Neural cell (in vitro differentiated cells): ENCODE measurements at regions not wholly inside any gene's neighbourhood (a gene's known extent, or its start where the extent isn't known, plus 50 kb on each side); places are given as distances from the start of the nearest gene placed in this dataset.

ENCODE experiments used
- H2AFZ ChIP-seq: fragments of 200-600, 300-800 bp; sonication (generic), shearing (Covaris generic); 2 replicates; pipeline ENCODE4 v1.6.0; 2014; ENCODE audit warnings: low read depth, mild to moderate bottlenecking, antibody characterized with exemption, low read length, moderate library complexity
- H3F3A ChIP-seq: fragments of 200-600 bp; shearing (Covaris generic); 2 replicates; pipeline ENCODE4 v1.6.1; 2016; ENCODE audit warnings: mild to moderate bottlenecking, moderate library complexity, mixed read lengths, antibody characterized with exemption, low read length; ENCODE audit not compliant: insufficient read depth, poor library complexity, severe bottlenecking
- H3K27ac ChIP-seq: fragments of 200-600, 300-800 bp; sonication (generic), shearing (Covaris generic); 2 replicates; pipeline ENCODE4 v1.5.1; 2014; ENCODE audit warnings: mild to moderate bottlenecking, low read length, moderate library complexity
- H3K27me3 ChIP-seq: fragments of 300-800, 200-600 bp; sonication (generic), shearing (Covaris generic); 2 replicates; pipeline ENCODE4 v1.6.0; 2014; ENCODE audit warnings: mild to moderate bottlenecking, low read depth, low read length, moderate library complexity; ENCODE audit not compliant: insufficient read depth
- H3K36me3 ChIP-seq: fragments of 300-800, 200-600 bp; sonication (generic), shearing (Covaris generic); 2 replicates; pipeline ENCODE4 v1.5.1; 2014; ENCODE audit warnings: mild to moderate bottlenecking, antibody characterized with exemption, low read length, moderate library complexity; ENCODE audit not compliant: insufficient read depth
- H3K4me2 ChIP-seq: fragments of 300-800, 200-600 bp; sonication (generic), shearing (Covaris generic); 2 replicates; pipeline ENCODE4 v1.6.0; 2014; ENCODE audit warnings: mild to moderate bottlenecking, low read length
- H3K4me3 ChIP-seq: fragments of 300-800, 200-600 bp; sonication (generic), shearing (Covaris generic); 2 replicates; pipeline ENCODE4 v1.5.1; 2014; ENCODE audit warnings: mild to moderate bottlenecking, low read length, moderate library complexity
- H3K79me2 ChIP-seq: fragments of 200-600 bp; shearing (Covaris generic); replicated peaks from 2 replicates; pipeline ENCODE4 v1.6.0; 2014; ENCODE audit warnings: mild to moderate bottlenecking, low read length, moderate library complexity; ENCODE audit not compliant: insufficient read depth
- H3K9ac ChIP-seq: fragments of 300-800, 200-600 bp; sonication (generic), shearing (Covaris generic); 2 replicates; pipeline ENCODE4 v1.6.1; 2016; ENCODE audit warnings: mild to moderate bottlenecking, low read length, mixed read lengths
- H3K9me2 ChIP-seq: fragments of 200-600 bp; shearing (Covaris generic); 2 replicates; pipeline ENCODE4 v1.6.1; 2016; ENCODE audit warnings: mild to moderate bottlenecking, low read length, mixed read lengths; ENCODE audit not compliant: insufficient read depth
- H3K9me3 ChIP-seq: fragments of 200-600, 300-800 bp; sonication (generic), shearing (Covaris generic); 2 replicates; pipeline ENCODE4 v1.6.1; 2016; ENCODE audit warnings: mild to moderate bottlenecking, mixed run types, low read length, moderate library complexity, mixed read lengths
- H4K20me1 ChIP-seq: fragments of 200-600 bp; shearing (Covaris generic); 2 replicates; pipeline ENCODE4 v1.6.1; 2016; ENCODE audit warnings: mild to moderate bottlenecking, mixed run types; ENCODE audit not compliant: insufficient read depth
- EP300 ChIP-seq: fragments of 450-650 bp; conservative IDR thresholded peaks from 2 replicates; pipeline ENCODE4 v1.6.1; 2014; ENCODE audit warnings: antibody characterized with exemption, mild to moderate bottlenecking, moderate library complexity; ENCODE audit not compliant: poor library complexity, severe bottlenecking
- EZH2 ChIP-seq: fragments of 200-600, 300-800 bp; shearing (Covaris generic), sonication (generic); IDR thresholded peaks from 2 replicates; pipeline ENCODE4 v1.6.1; 2014; ENCODE audit warnings: antibody characterized with exemption, low read length, borderline replicate concordance, mild to moderate bottlenecking; ENCODE audit not compliant: insufficient read depth, poor library complexity, severe bottlenecking
- MXI1 ChIP-seq: fragments of 450-650 bp; conservative IDR thresholded peaks from 2 replicates; pipeline ENCODE4 v1.6.1; 2014; ENCODE audit warnings: antibody characterized with exemption, mild to moderate bottlenecking; ENCODE audit not compliant: poor library complexity, severe bottlenecking
- POLR2AphosphoS5 ChIP-seq: IDR thresholded peaks from 2 replicates; pipeline ENCODE4 v1.6.1; 2012
- RAD21 ChIP-seq: fragments of 450-650 bp; conservative IDR thresholded peaks from 2 replicates; pipeline ENCODE4 v1.6.1; 2014; ENCODE audit warnings: antibody characterized with exemption, mild to moderate bottlenecking, moderate library complexity
- REST ChIP-seq: IDR thresholded peaks from 2 replicates; pipeline ENCODE4 v1.6.1; 2012; ENCODE audit warnings: borderline replicate concordance
- SMC3 ChIP-seq: fragments of 450-650 bp; conservative IDR thresholded peaks from 2 replicates; pipeline ENCODE4 v1.6.1; 2014; ENCODE audit warnings: antibody characterized with exemption, mild to moderate bottlenecking, moderate library complexity; ENCODE audit not compliant: poor library complexity
- TAF1 ChIP-seq: IDR thresholded peaks from 2 replicates; pipeline ENCODE4 v1.6.1; 2012; ENCODE audit warnings: low read depth
- TF ChIP-seq, protein P1 (sequence below): fragments of 450-650 bp; IDR thresholded peaks from 2 replicates; pipeline ENCODE4 v1.5.1; 2014; ENCODE audit warnings: antibody characterized with exemption, mild to moderate bottlenecking, moderate library complexity; ENCODE audit not compliant: poor library complexity, severe bottlenecking

- no peak overlapping the region for H3K4me2 ChIP-seq
- H3F3A ChIP-seq, result no peaks in the 10 kb centered on the region
- H4K20me1 ChIP-seq, result no peaks in the 10 kb centered on the region
- H3K27ac ChIP-seq, result no peak overlapping the region
- TF ChIP-seq RAD21 (no peak), EP300 (no peak), MXI1 (no peak), TAF1 (no peak), SMC3 (no peak), EZH2 (no peak), POLR2AphosphoS5 (no peak), REST (no peak)
- TF ChIP-seq, protein P1, sequence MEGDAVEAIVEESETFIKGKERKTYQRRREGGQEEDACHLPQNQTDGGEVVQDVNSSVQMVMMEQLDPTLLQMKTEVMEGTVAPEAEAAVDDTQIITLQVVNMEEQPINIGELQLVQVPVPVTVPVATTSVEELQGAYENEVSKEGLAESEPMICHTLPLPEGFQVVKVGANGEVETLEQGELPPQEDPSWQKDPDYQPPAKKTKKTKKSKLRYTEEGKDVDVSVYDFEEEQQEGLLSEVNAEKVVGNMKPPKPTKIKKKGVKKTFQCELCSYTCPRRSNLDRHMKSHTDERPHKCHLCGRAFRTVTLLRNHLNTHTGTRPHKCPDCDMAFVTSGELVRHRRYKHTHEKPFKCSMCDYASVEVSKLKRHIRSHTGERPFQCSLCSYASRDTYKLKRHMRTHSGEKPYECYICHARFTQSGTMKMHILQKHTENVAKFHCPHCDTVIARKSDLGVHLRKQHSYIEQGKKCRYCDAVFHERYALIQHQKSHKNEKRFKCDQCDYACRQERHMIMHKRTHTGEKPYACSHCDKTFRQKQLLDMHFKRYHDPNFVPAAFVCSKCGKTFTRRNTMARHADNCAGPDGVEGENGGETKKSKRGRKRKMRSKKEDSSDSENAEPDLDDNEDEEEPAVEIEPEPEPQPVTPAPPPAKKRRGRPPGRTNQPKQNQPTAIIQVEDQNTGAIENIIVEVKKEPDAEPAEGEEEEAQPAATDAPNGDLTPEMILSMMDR, result no peak
- H3K4me3 ChIP-seq, result no peak overlapping the region
- H3K9ac ChIP-seq, result no peak overlapping the region
- H3K79me2 ChIP-seq, result no peaks in the 10 kb centered on the region
- H3K9me3 ChIP-seq, result no peaks in the 10 kb centered on the region
- no peaks in the 10 kb centered on the region for H3K27me3 ChIP-seq
- H2AFZ ChIP-seq, result no peak overlapping the region
- H3K36me3 ChIP-seq, result no peaks in the 10 kb centered on the region
- H3K9me2 ChIP-seq, result no peaks in the 10 kb centered on the region
Measured at GRCh38 chrX:25198891-25199290, 183.1 kb upstream of the ARX start.

GRCh38 chrX:25198253-25198652 lies 182.5 kb upstream of the ARX start:
- H3F3A ChIP-seq, result no peaks in the 10 kb centered on the region
- no peaks in the 10 kb centered on the region for H3K9me3 ChIP-seq
- no peak overlapping the region for H3K4me2 ChIP-seq
- no peaks in the 10 kb centered on the region for H3K36me3 ChIP-seq
- no peaks in the 10 kb centered on the region for H3K9me2 ChIP-seq
- H3K9ac ChIP-seq, result no peak overlapping the region
- H4K20me1 ChIP-seq, result no peaks in the 10 kb centered on the region
- no peak overlapping the region for H2AFZ ChIP-seq
- no peaks in the 10 kb centered on the region for H3K27me3 ChIP-seq
- no peak overlapping the region for H3K27ac ChIP-seq
- TF ChIP-seq EP300 (no peak), SMC3 (no peak), POLR2AphosphoS5 (no peak), REST (no peak), MXI1 (no peak), EZH2 (no peak), RAD21 (no peak), TAF1 (no peak)
- TF ChIP-seq, protein P1, result no peak
- H3K79me2 ChIP-seq, result no peaks in the 10 kb centered on the region
- no peak overlapping the region for H3K4me3 ChIP-seq
